ENCODE measurements at regions not wholly inside any gene's neighbourhood (a gene's known extent, or its start where the extent isn't known, plus 50 kb on each side); places are given as distances from the start of the nearest gene placed in this dataset.

DNA sequence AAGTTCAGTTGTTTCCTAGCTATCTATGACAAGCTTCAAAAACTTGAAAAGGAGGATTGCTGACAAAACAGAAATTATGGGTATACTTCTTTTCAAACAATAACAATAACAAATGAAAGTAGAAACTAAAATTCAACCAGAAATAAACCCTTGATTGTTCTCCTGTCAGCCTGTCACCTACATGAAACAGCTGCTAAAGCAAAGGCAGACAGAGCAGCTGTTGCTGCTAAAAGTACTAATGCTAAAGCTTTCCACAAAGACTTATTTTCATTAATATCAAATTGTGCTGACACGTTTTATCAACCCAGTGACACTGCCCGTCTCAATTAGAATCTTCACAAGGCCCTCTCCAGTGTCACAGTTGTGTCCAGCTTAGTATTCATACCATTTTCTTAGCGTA lies 533.2 kb upstream of the GBE1 start:
- no peaks in the 10 kb centered on the region for H3K4me1 ChIP-seq
- 44 to 51% methylated on average over 3 of the region's 3 CpGs for WGBS, 2 donors
- no peaks in the 10 kb centered on the region for H3K36me3 ChIP-seq
- H3K27me3 ChIP-seq, result no peaks in the 10 kb centered on the region
- DNase-seq, result no peak
- TF ChIP-seq, protein P1, sequence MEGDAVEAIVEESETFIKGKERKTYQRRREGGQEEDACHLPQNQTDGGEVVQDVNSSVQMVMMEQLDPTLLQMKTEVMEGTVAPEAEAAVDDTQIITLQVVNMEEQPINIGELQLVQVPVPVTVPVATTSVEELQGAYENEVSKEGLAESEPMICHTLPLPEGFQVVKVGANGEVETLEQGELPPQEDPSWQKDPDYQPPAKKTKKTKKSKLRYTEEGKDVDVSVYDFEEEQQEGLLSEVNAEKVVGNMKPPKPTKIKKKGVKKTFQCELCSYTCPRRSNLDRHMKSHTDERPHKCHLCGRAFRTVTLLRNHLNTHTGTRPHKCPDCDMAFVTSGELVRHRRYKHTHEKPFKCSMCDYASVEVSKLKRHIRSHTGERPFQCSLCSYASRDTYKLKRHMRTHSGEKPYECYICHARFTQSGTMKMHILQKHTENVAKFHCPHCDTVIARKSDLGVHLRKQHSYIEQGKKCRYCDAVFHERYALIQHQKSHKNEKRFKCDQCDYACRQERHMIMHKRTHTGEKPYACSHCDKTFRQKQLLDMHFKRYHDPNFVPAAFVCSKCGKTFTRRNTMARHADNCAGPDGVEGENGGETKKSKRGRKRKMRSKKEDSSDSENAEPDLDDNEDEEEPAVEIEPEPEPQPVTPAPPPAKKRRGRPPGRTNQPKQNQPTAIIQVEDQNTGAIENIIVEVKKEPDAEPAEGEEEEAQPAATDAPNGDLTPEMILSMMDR (IDR thresholded peaks at IDR 0.05), result no peak
- peaks cover 0 to 2% (median 0%) of the 10 kb centered on the region in 11 donors for H3K9me3 ChIP-seq
- no peak for ATAC-seq
- no peak overlapping the region for H3K4me3 ChIP-seq
- H3K27ac ChIP-seq, result no peak overlapping the region
- intact Hi-C loops (cut with DNase I), result no loop called here

DNA sequence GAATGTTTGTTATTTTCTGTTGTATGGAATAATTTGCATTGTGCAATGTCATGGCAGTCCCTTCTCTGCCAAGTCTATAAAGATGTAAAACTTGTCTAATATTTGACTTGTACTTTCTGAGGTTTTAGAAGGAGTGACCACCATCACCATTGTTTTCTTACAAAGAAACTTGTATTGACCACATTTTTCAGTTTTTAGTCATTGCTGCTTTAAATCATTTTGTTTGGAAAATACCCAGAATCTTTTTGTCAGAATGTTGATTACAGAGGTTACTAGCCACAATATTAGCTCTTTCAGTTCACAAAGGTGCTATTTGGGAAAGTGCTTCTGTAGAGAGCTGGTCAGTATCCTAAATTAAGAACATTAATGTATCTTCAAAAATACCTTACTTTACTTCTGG lies 532.4 kb upstream of the GBE1 start:
- H3K4me1 ChIP-seq, result no peaks in the 10 kb centered on the region

DNA sequence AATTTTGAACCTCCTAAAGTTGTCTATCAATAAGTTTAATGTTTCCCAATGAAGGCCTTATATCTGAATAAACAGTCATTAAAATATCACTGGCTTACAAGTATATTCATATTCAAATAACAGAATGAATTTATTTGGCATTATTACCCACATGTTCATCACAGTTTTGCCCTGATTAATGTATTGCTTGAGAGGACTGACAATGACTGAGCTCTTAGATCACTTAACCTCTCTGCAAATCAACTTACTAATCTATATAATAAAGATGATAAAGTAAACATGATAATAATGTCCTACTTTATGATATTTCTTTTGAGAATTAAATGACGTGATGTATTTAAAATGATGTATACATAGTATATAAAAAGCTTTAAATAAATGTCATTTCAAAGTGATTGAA lies 532.0 kb upstream of the GBE1 start:
- DNase-seq, result no peak
- TF ChIP-seq, protein P1 (IDR thresholded peaks at IDR 0.05), result no peak
- ATAC-seq, result no peak
- peaks cover 0 to 13% (median 0%) of the 10 kb centered on the region in 11 donors for H3K9me3 ChIP-seq
- H3K36me3 ChIP-seq, result no peaks in the 10 kb centered on the region
- intact Hi-C loops (cut with DNase I), result no loop called here
- H3K4me3 ChIP-seq, result no peak overlapping the region
- H3K4me1 ChIP-seq, result no peaks in the 10 kb centered on the region
- WGBS, 2 donors, result 84 to 85% methylated on average over 1 of the region's 1 CpG
- no peak overlapping the region for H3K27ac ChIP-seq
- no peaks in the 10 kb centered on the region for H3K27me3 ChIP-seq

More for the DNA sequence above, 532.4 kb upstream of the GBE1 start:
- Histone ChIP-seq H3K27ac (no peak overlapping the region), H3K27me3 (no peaks in the 10 kb centered on the region), H3K36me3 (no peaks in the 10 kb centered on the region), H3K9me3 (peaks cover 0 to 9% (median 0%) of the 10 kb centered on the region in 11 donors), H3K4me3 (no peak overlapping the region)
- ATAC-seq, result no peak
- TF ChIP-seq, protein P1 (IDR thresholded peaks at IDR 0.05), result no peak
- intact Hi-C loops (cut with DNase I), result no loop called here
- no peak for DNase-seq

DNA sequence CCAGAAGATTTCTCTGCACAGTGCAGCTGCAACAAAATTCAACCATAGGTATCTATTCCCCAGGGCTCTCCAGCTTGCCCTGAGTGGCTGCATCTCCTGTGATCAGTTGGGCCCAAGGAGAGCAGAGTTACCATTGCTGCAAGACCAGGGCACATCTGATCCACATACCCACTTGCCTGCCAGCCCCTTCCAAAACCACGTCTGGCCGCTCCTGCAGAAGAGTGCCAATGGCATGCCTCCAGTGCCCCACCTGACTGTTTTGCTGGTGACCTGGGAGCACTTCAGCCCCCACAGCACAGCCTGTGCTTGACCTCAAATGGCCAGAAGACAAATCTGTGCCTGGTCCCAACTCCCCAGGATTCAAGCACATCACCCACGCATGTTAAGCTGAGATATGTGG lies 526.1 kb upstream of the GBE1 start:
- 91 to 93% methylated on average over 3 of the region's 3 CpGs for WGBS, 2 donors
- intact Hi-C loops (cut with DNase I), result no loop called here
- ATAC-seq (no peak), DNase-seq (no peak)
- Histone ChIP-seq H3K36me3 (no peaks in the 10 kb centered on the region), H3K4me3 (no peak overlapping the region), H3K27ac (no peak overlapping the region), H3K4me1 (no peaks in the 10 kb centered on the region), H3K9me3 (peaks cover 0 to 19% (median 0%) of the 10 kb centered on the region in 11 donors), H3K27me3 (no peaks in the 10 kb centered on the region)
- TF ChIP-seq, protein P1 (IDR thresholded peaks at IDR 0.05), result no peak

DNA sequence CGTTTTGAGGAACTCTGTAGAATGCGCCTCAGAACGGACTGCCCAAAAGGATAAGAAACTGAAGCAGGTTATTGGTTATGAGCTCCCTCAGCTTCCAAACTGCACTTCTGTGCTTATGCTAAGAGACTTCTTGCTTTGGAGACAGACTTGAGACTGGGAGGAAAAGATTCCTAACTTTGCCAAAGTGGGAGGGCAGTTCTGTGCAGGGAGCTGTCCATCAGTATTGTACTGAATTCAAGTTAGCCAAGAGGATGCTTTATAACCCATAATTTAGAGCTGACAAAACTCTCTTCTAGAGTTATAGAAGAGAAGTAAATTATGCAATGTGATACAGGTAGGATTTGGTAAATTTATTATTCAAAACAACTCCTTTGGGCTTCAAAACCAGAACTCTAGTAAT lies 519.8 kb upstream of the GBE1 start:
- Histone ChIP-seq H3K9me3 (no peaks in the 10 kb centered on the region), H3K4me1 (no peaks in the 10 kb centered on the region), H3K36me3 (no peaks in the 10 kb centered on the region), H3K4me3 (no peak overlapping the region), H3K27ac (no peak overlapping the region), H3K27me3 (no peaks in the 10 kb centered on the region)
- no peak for ATAC-seq
- TF ChIP-seq, protein P1 (IDR thresholded peaks at IDR 0.05), result no peak
- intact Hi-C loops (cut with DNase I), result no loop called here
- 67 to 73% methylated on average over 3 of the region's 3 CpGs for WGBS, 2 donors
- no peak for DNase-seq

Data from heart right ventricle (tissue), 16 donors.